ENCODE measurements at regions not wholly inside any gene's neighbourhood (a gene's known extent, or its start where the extent isn't known, plus 50 kb on each side); places are given as distances from the start of the nearest gene placed in this dataset.
"Not testable (repeated sequence)": the region's sequence is repeated elsewhere in the genome, so short reads cannot be mapped to it uniquely, and the experiment has no call there.

DNA sequence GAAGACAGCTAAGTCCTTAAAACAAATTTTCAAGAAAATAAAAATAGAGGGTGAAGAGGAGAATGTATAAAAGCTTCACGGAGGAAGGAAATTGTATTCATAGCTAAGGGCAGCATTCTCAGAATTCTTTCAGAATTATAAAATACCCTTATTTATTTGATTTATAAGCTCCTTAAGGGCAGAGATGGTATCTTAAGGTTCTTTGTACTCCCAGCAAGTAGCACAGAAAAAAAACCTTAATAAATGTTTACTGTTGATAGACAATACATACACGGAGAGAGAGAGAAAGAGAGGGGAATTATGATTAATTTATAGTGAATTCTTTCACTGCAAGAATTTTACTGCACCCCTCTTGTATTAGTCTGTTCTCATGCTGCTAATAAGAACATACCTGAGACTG is 375.6 kb upstream of the CCDC54 start:
- H3K27ac ChIP-seq = no peak overlapping the region

DNA sequence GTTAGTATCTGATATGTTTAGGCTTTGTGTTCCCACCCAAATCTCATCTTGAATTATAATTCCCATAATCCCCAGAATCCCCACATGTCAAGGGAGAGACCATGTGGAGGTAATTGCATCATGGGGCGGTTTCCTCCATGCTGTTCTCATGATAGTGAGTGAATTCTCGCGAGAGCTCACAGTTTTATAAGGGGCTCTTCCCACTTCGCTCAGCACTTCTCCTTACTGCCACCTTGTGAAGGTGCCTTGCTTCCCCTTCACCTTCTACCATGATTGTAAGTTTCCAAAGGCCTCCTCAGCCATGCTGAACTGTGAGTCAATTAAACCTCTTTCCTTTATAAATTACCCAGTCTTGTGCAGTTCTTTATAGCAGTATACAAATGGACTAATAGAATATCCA is 371.9 kb upstream of the CCDC54 start:
- not testable (repeated sequence) for H3K4me3 ChIP-seq (ENCODE audit: low read depth, low read length); H3K9me3 ChIP-seq (ENCODE audit: severe bottlenecking); DNase-seq; H3K27me3 ChIP-seq (ENCODE audit: insufficient read depth, low read depth, severe bottlenecking); H3K27ac ChIP-seq; H3K36me3 ChIP-seq

More for the DNA sequence above, 375.6 kb upstream of the CCDC54 start:
- TF ChIP-seq, protein P1, sequence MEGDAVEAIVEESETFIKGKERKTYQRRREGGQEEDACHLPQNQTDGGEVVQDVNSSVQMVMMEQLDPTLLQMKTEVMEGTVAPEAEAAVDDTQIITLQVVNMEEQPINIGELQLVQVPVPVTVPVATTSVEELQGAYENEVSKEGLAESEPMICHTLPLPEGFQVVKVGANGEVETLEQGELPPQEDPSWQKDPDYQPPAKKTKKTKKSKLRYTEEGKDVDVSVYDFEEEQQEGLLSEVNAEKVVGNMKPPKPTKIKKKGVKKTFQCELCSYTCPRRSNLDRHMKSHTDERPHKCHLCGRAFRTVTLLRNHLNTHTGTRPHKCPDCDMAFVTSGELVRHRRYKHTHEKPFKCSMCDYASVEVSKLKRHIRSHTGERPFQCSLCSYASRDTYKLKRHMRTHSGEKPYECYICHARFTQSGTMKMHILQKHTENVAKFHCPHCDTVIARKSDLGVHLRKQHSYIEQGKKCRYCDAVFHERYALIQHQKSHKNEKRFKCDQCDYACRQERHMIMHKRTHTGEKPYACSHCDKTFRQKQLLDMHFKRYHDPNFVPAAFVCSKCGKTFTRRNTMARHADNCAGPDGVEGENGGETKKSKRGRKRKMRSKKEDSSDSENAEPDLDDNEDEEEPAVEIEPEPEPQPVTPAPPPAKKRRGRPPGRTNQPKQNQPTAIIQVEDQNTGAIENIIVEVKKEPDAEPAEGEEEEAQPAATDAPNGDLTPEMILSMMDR (IDR thresholded peaks at IDR 0.05; ENCODE audit: low read depth, low read length) = no peak
- H3K27me3 ChIP-seq (ENCODE audit: insufficient read depth, low read depth, severe bottlenecking) = no peaks in the 10 kb centered on the region
- no peak for DNase-seq
- H3K9me3 ChIP-seq (ENCODE audit: severe bottlenecking) = no peaks in the 10 kb centered on the region
- no peaks in the 10 kb centered on the region for H3K36me3 ChIP-seq
- no peak overlapping the region for H3K4me3 ChIP-seq (ENCODE audit: low read depth, low read length)

DNA sequence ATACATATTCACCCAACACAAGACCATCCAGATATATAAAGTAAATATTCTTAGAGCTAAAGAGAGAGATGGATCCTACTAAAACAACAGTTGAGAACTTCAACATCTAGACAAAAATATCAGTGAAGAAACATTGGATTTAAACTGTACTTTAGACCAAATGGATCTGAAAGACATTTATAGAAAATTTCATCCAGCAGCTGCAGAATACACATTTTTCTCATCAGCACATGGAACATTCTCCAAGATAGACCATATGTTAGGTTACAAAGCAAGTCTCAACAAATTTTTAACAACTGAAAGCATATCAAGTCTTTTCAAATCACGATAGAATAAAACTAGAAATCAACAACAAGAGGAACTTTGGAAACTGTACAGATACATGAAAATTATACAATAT is 369.0 kb upstream of the CCDC54 start:
- no peaks in the 10 kb centered on the region for H3K36me3 ChIP-seq
- no peaks in the 10 kb centered on the region for H3K9me3 ChIP-seq (ENCODE audit: severe bottlenecking)
- H3K27me3 ChIP-seq (ENCODE audit: insufficient read depth, low read depth, severe bottlenecking) = no peaks in the 10 kb centered on the region
- H3K4me3 ChIP-seq (ENCODE audit: low read depth, low read length) = no peak overlapping the region
- DNase-seq = no peak
- TF ChIP-seq, protein P1 (IDR thresholded peaks at IDR 0.05; ENCODE audit: low read depth, low read length) = no peak
- no peak overlapping the region for H3K27ac ChIP-seq

DNA sequence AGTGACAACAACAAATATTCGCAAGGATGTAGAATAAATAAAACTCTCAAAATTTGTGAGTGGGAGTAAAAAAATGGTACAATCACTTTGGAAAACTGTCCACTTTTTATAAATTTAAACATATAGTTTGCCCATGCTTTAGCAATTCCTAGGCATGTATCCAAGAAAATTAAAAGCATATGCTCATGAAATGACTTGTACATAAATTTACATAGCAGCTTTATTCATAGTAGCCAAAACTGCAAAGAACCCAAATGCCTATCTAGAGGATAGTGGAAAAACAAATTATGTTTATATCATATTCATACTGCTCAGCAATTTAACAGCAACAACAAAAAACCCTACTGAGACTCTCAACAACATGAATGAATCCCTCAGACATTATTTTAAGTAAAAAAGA is 363.6 kb upstream of the CCDC54 start:
- TF ChIP-seq, protein P1 (IDR thresholded peaks at IDR 0.05; ENCODE audit: low read depth, low read length) = no peak
- Histone ChIP-seq H3K4me3 (ENCODE audit: low read depth, low read length) (no peak overlapping the region), H3K27ac (no peak overlapping the region), H3K27me3 (ENCODE audit: insufficient read depth, low read depth, severe bottlenecking) (no peaks in the 10 kb centered on the region), H3K36me3 (no peaks in the 10 kb centered on the region), H3K9me3 (ENCODE audit: severe bottlenecking) (peaks cover 2% of the 10 kb centered on the region)
- no peak for DNase-seq

DNA sequence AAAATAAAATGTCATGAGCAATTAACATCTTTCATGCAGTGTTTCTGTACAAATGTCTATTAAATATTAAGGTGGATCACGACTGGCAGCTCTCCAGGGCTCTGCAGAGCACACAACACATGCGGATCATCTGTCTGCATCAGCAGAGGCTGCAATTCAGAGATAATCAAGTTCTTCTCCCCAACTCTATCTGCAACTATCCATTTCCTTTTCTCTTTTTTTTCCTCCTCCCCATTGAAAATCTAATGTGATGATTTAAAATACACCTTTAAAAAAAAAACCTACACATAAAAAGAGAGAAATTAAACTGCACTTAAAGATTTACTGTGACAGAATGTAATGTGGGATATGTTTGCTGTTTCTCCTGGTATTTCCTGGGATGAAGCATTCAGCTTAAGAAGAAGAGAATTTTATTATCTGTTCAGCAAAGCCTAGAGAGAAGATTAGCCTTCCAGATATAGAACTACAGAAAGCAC is 352.6 kb upstream of the CCDC54 start:
- H3K4me3 ChIP-seq (ENCODE audit: low read depth, low read length) = no peak overlapping the region
- no peaks in the 10 kb centered on the region for H3K36me3 ChIP-seq
- TF ChIP-seq, protein P1 (IDR thresholded peaks at IDR 0.05; ENCODE audit: low read depth, low read length) = no peak
- H3K27ac ChIP-seq = no peak overlapping the region
- H3K9me3 ChIP-seq (ENCODE audit: severe bottlenecking) = no peaks in the 10 kb centered on the region
- no peak for DNase-seq
- H3K27me3 ChIP-seq (ENCODE audit: insufficient read depth, low read depth, severe bottlenecking) = no peaks in the 10 kb centered on the region

DNA sequence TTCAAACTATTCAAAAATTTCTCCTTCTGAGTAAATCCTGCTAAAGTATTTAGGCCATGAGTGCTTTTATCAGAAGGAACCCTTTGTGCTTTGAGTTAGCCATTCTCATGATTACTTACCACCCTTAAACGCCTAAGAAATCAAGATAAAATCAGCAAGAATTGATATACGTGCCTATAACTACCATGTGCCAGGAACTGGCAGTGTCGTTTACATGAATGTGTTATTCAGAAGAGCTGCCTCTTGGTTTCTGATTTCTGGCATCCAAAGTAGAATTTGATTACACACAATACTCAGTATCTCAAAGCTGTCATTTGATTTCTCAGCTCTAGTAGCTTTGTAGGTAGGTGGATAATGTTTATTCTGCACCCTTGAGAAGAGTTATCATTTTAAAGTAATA is 351.3 kb upstream of the CCDC54 start:
- TF ChIP-seq, protein P1 (IDR thresholded peaks at IDR 0.05; ENCODE audit: low read depth, low read length) = no peak

More for the DNA sequence above, 351.3 kb upstream of the CCDC54 start:
- Histone ChIP-seq H3K27me3 (ENCODE audit: insufficient read depth, low read depth, severe bottlenecking) (no peaks in the 10 kb centered on the region), H3K9me3 (ENCODE audit: severe bottlenecking) (no peaks in the 10 kb centered on the region), H3K27ac (no peak overlapping the region), H3K36me3 (no peaks in the 10 kb centered on the region), H3K4me3 (ENCODE audit: low read depth, low read length) (no peak overlapping the region)
- no peak for DNase-seq
